NCI-H1092 treated with DMSO at 0.1 percent for 48 hours (cell line): ENCODE measurements at regions not wholly inside any gene's neighbourhood (a gene's known extent, or its start where the extent isn't known, plus 50 kb on each side); places are given as distances from the start of the nearest gene placed in this dataset.
"Not testable (repeated sequence)": the region's sequence is repeated elsewhere in the genome, so short reads cannot be mapped to it uniquely, and the experiment has no call there.

Source experiments
- DNase-seq: peaks from one replicate; lab custom pipeline; 2025; lab: John Stamatoyannopoulos, UW

DNA sequence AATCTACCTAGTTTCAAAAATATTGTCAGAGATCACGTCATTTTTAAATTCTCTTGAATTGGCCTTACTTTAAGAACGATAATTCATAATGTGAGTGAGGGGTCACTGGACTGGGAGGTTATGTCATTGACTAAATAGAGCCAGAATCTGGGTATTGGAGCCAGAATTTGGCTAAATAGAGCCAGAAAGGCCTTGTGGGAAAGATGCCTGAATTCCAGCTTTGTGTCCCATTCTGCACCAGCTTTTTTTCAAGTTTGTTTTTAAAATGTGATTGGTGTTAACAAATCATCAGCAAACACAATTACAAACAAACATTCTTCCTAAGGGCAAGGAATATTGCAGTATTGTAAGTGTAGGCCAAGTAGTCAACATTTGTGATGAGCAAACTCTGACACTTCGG, 233.2 kb upstream of the PRKCQ start:
- DNase-seq: no peak

DNA sequence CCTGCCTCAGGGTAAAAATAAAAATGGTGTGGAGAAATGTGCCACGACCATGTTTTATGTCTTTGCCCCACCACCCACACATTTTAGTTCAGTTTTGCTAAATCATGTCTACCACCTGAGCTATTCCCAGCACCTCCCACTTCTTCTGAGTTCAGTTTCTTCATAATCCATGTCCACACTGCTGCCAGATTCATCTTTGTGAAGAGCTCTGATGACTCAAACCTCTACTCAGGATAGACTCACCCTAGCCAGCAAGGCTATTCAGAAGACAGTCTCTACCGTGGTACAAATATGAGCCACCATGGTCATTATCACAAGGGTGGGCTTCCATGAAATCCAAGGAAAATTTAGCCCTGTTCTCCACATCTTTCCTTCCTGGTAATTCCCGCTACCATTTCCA, 231.1 kb upstream of the PRKCQ start:
- no peak for DNase-seq

DNA sequence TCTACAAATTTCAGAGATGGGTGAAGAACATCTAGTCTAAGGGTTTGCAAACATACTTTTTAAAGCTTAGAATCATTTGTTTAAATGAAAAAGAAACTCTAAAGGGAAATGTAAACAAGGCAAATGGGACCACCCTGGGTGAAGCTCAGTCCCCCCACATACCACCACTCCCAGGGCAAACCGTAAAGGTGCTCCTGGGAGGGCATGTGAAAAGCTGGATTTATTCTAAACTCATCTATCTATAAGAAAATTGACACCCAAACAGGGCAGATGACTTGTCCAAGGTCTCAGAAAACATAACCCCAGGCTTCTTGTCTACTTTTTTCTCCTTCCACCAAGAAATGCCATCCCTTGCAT, 223.3 kb upstream of the PRKCQ start:
- DNase-seq: no peak

DNA sequence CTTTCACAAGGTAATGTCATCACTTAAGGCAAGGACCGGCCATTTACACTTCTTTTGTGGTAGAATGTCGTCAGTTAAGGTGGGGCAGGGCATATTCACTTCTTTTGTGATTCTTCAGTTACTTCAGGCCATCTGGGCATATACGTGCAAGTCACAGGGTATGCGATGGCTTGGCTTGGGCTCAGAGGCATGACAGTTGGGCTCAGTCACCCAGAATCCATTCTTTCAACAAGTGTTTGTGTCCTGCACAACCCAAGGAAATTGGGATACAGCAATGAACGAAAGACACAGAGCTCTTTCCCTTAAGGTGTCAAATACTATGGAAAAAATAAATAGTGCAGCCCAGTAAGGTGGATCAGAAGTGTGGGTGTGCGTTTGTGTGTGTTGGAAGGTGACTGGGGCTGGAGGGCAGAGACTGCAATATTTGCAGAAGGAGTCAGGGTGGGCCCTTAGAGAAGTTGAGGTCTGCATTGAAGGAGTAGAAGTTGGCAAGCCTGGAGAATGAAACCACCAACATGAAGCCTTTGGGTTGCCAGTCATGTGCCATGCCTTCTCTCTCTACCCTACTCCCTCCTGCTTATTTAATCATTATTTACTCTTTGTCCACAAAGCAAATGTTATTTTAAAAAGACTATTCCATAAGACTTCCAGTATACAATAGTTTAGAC, 222.8 kb upstream of the PRKCQ start:
- no peak for DNase-seq

DNA sequence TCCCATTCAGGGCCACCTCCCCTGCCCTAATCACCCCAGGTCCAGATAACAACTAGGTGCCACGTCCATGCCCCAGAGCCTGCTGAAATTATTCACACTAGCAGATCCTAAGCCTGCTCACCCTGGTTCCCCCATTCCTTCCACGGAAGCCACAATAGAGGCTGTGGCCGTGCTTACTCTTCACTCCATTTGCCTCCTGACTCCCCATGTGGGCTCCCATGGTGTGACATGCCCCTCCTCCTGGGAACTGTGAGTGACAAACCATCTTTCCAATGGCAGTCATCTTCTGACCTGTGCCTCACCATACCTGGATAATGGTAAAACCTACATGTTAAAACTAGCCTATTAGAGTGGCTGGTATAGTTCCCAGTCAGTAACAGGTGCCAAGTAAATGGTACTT, 216.2 kb upstream of the PRKCQ start:
- no peak for DNase-seq

DNA sequence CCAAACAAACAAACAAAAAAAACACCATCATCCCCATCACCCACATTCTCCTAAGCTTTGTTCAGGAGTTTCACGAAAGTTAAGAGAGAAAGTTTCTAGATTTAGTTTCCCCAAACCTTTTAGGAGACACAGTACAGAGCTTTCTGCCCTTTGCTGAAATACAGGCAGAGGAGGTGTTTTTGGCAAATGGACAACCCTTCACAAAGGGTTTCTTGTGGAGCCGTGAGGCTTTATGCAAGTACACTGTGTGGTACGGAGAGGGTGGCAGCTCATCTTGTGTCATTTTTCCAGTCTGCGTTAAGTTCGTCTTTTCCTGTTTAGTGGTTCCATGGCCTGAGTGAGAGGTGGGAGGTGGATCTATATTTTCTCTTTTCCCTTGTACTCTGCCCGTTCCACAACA, 215.5 kb upstream of the PRKCQ start:
- no peak for DNase-seq

DNA sequence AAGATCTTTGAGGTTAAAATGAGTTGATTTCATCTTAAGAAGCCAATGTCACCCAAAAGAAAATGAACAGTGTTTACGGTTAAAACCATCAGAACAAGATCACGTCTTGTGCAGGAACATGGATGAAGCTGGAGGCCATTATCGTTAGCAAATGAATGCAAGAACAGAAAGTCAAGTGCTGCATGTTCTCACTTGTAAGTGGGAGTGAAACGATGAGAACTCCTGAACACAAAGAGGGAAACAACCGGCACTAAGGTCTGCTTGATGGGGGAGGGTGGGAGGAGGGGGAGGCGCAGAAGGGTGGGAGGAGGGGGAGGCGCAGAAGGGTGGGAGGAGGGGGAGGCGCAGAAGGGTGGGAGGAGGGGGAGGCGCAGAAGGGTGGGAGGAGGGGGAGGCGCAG, 214.8 kb upstream of the PRKCQ start:
- DNase-seq: not testable (repeated sequence)

DNA sequence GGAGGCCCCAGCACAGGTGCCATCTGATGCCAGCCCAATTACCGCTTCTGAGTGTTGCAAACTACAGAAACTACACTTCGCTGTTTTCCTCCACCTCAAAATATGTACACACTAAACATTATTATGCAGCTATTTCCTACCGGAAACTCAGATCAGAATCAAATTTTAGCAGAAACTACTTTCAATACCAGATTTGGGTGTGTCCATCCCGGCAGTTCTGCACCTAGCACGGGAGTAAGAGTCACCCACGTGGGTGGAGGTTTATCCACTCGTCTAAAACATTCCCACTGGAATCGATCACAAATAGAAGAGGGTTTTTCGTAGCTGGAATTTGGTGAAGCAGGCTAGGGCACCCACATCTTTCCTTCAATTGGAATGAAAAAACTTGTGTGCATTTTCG, 214.4 kb upstream of the PRKCQ start:
- DNase-seq: no peak

DNA sequence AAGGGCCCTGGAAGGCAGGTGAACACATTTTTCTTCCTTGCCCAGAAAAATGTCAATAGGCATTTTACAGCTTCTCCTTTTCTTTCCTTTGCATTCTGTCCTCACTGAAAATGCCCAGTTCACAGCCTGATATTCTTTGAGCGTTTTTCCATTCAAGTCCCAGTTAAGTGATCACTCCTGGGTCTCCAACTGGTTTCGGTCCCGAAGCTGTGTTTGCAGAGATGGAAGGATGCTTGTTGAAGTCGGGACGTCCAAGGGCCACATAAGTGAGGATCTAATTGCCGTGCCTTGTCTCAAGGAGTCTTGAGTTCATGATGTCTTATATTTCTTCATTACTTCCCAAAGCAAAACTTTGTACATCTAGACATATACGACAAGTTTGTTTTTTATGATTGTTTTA, 208.7 kb upstream of the PRKCQ start:
- no peak for DNase-seq

DNA sequence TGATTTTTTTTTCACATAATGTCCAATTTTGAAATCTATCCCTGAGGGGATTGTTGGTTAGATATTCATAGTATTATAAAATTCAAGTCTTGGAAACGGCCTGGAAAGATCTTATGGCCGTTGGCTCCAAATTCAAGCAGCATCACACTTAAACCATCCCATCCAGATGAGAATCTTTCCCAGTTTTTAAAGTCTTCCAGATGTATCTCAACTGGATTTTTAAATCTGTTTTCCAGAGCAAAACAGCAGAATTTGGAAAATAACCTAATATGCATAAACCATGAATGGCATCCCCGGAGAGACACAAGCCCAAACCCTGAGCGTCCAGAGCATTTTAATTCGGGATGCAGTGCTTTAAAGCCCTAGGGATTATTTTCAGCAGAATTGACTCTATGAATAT, 208.2 kb upstream of the PRKCQ start:
- no peak for DNase-seq

DNA sequence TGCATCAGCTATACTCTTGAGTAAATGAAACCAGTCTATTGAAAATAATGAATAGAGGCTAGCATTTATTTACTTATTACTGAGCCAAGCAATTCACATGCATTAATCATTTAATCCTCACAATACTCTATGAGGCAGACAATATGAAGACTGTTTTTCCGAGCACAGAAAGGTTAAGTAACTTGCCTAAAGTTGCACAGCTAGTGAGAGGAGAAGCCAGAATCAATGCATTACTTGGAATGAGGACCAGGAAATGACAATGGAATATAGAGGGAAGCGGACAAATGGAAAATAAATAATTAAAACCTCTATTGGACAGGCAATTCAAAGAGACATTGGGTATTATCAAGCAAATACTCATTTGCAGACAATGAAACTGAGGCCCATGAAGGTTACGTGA, 207.6 kb upstream of the PRKCQ start:
- DNase-seq: no peak

DNA sequence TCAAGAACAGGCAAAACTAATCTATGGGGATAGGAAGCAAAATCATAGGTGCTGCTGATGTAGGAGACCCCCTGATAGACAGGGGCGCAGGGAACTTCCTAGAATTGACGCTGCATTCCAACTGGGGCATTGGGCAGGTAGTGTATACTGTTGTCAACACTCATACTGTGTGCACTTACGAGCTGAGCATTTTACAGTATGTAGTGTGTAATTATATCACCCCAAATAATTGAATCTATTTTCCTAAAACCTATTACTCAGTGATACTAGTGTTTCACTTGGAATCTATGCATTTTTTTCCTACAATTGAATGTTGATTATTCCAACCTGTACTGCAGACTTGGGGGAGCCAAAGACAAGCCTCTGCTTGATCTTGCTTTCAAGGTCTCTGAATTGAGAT, 207.0 kb upstream of the PRKCQ start:
- no peak for DNase-seq

DNA sequence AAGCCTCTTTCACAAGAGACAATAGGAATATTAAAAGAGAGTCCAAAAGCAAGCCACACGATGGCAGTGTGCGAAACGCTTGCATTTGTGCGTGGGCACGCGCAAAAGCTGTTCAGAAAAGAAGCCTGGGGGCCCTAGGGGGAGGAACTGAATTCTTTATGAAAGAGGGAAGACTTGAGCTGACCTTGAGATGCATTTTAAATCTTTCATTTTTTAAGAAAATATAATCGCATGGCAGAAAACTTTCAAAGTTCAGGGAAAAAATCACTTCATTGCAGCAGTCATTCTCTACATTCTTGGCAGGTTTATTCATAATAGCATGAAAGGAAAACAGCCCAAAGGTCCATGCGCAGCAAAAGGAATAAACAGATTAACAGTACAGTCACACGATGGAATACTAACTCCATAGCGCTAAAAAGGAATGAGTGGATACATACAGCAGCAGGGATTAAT, 206.5 kb upstream of the PRKCQ start:
- no peak for DNase-seq

DNA sequence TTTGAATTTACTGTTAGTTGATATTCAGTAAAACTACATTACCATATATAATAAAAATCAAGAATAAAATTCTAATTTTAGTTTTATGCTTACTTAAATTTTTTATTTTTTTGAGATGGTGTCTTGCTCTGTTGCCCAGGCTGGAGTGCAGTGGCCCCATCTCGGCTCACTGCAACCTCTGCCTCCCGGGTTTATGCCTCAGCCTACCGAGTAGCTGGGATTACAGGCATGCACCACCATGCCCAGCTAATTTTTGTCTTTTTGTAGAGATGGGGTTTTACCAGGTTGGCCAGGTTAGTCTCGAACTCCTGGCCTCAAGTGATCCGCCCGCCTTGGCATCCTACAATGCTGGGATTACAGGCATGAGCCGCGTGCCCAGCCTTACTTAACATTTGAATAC, 204.4 kb upstream of the PRKCQ start:
- not testable (repeated sequence) for DNase-seq

DNA sequence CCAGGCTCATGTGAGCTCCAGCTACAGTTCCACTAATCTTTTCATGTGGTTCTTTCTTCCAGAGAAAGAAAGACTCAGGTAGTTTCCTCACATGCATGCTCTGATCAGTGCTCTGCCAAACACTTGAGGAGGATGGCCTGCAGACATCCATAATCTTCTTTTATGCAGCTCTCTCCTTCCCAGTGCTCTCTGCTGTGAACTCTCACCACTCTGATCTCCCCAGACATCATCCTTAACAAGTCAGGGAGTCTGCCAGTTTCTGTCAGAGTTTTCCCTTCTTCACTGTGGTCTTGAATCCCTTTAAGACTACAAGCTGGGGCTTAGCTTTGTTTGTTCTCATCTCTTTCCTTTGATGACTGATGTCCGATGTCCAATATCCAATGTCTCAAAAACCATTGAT, 203.4 kb upstream of the PRKCQ start:
- DNase-seq: no peak

DNA sequence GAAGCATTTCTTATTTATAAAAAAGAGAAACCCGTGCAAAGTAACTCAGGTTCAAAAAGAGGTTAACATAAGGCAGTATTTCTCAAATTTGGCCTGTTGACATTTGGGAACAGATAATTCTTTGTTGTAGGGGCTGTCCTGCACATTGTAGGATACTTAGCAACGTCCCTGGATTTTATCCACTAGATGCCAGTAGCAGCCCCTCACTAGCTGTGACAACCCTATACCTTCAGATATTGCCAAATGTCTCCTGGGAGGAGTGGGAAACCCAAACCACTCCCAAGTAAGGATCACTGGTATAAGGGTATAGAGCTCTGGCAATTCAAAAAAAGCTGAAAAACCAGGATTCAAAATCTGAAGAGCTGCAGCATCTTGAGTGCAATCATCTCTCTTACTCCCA, 202.3 kb upstream of the PRKCQ start:
- no peak for DNase-seq

DNA sequence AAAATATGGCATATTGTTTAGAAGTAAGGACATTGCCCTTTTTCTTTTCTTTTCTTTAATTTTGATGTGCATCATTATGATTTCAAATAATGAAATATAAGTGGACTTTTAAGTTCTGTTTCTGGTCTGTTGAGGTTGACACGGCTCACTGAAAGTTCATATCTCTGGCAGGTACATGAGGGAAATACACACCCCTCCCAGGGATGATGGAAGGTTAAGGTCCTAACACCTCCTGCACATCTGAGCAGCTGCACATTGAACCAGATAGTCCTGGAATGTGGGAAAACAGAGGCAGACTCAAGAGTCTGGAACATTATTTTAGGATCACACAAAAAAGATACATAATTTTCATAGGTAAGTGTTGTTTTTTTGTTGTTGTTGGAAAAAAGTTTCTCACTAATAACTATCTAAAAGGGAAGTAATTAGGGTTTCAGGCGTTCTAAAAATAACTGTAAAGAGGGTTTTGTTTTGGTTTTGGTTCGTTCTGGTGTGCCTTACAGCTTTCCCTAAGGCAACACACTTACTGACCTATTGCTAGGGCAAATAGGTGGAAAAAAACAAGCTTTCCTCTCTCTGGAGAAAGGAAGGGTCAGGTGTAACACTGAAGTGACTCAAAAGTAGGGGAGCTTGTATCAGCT, 201.2 kb upstream of the PRKCQ start:
- DNase-seq: no peak

DNA sequence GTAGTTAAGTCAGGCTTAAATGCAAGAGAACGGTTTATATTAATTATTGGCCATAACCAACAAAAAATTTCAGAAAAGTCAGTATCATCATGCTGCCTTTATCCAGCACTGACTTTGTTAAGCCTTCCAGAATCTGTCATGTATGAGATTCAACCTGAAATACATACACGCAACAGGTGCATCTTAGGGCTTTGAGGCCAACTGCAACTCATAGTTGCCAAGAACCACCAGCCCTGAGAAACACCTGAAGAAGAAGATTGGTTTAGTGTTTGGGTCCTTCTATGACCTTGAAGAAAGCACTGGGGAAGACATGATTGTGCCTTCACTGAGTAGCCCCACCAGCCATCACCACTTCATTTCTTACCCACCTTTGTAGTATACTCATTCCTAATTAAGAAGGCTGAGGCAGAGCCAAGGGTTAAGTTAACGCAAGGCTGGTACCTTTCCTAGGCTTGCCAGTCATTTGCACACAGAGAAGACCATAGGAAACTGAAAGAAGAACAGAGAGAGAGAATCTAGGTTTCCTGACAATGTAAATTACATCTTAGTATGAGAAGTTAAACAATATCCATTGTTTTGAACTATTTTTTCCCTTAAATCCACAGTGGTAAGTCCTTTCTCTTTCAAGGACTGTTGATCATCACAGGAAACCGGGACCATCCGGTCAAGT, 200.1 kb upstream of the PRKCQ start:
- DNase-seq: no peak

DNA sequence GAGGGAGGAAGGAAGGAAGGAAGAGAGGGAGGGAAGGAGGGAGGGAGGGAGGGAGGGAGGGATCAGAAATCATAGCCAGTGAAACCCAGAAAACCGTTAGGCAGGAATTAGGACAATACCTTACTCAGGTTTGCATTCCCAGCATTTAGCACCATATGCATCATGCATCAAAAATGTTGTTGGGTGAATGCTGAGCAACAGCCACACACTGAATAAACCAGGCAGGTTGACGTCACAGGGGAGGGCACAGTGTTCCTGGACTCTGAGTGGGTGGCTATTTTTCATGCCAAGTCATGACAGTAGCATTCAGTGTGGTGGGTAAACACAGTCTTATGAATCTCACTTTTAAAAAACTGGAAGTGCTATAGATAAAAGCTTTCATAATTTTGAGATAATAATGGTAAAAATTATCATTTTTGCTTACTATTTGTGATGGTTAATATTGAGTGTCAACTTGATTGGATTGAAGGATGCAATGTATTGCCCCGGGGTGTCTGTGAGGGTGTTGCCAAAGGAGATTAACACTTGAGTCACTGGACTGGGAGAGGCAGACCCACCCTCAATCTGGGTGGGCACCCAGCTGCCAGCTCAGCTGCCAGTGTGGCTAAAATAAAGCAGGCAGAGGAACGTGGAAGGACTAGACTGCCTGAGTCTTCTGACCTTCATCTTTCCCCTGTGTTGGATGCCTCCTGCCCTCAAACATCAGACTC, 199.1 kb upstream of the PRKCQ start:
- no peak for DNase-seq

DNA sequence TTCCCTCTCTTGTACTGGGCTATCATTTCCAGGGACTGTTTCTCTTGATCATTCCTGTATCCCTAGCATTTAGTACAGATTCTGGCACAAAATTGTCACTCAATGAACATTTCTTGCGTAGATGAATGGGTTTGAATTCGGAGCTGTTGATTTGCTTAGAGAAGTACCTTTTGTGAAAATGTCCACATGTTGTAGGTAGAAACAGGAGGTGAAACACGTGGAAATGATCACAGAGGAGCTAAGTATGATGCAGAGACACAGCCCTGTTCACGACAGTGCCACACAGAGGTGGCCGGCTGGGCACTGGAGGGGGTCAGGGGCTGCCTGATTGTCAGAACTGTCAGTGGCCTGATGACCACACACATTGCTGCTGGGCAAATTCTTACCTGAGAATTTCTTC, 196.1 kb upstream of the PRKCQ start:
- no peak for DNase-seq

DNA sequence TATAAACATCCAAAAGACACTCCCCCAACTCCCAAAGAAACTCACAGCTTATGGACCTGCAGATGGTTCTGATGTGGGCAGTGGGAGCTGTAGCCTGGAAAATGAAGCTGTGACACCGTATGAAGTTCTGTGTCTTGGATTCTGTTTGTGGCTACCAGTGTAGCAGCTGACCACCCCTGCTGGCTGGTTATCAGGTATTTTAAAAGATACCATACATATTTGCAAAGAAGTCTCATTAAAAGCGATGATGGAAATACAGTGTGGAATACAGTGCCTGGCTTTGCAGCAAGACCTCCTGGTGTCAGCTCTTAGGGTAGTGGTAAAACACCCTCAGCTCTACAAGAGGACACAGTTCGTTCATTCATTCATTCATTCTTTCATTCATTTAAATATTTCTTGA, 194.3 kb upstream of the PRKCQ start:
- no peak for DNase-seq

DNA sequence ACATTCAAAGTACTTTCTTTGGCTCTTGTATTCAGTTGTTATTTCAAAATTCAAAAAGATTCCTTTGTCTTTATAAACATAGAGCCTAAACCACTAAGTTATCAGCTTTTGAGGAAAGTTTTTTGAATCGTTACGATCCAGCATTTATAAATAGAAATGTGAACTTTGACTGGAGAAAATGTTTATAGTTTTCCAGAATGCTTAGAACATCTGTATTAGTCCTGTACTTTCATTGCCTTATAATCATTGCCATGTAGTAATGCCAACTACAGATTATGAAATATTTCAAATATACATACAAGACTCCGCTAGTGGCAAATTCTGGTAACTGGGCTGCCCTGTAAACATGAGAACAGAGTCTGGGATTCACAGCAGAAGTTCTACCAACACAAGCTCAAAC, 191.3 kb upstream of the PRKCQ start:
- DNase-seq: no peak

DNA sequence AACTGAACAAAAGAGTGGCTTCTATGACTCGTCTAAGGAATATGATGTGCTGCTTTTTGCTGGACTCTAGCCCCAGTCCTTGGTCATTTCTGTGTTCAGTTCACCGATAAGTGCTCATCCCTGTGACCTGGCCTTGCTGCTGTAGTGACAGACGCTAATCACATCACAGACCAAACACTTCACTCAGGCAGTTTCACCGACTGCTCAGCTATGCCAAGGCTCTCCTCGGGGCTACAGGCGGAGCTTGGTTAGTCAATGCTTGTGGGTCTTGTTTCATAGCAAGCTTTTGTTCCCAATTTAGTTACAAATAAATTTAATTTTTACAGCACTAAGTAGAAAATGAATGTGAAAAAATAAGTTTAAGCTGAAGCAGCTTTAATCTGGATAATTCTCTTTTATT, 190.8 kb upstream of the PRKCQ start:
- no peak for DNase-seq
